ENCODE measurements at regions not wholly inside any gene's neighbourhood (a gene's known extent, or its start where the extent isn't known, plus 50 kb on each side); places are given as distances from the start of the nearest gene placed in this dataset.
A peak's percentile ranks its signal among the peaks of the same experiment; 100 is the strongest.

DNA sequence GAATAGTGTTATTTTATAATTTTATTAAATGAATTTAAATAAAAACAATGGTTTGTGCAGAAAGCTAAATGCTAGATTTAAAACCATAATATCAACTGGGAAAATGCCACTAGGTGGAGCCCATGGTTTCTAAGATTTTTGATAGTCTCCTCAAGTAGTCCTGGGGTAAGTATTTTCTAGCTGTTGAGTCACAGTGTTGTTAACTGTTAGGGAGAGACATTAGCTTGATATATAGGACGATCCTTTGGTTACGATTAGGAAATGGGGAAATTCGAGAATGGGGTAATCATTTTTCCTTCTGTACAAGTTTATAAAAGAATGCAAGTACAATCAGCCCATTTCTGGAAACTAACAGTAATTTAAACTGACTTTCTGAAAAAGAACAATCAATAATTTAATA, 378.4 kb downstream of the ANKRD50 start:
- Mint-ChIP-seq H3K36me3 (no peaks in the 10 kb centered on the region), H3K9me3 (no peaks in the 10 kb centered on the region), H3K4me3 (no peak overlapping the region), H3K27me3 (ENCODE audit: low read depth) (no peaks in the 10 kb centered on the region), H3K4me1 (peaks cover 5% of the 10 kb centered on the region; the same call in 1 of the 2 replicates), H3K27ac (no peak overlapping the region)
- TF ChIP-seq ZNF671 (CRISPR knock-in tag; IDR thresholded peaks at IDR 0.05) (no peak), SMAD3 (CRISPR knock-in tag; IDR thresholded peaks at IDR 0.05; ENCODE audit: borderline replicate concordance) (no peak), NFYB (CRISPR knock-in tag; conservative IDR thresholded peaks at IDR 0.05; ENCODE audit: low read depth) (no peak), GTF2I (CRISPR knock-in tag; conservative IDR thresholded peaks at IDR 0.05) (no peak), OVOL2 (CRISPR knock-in tag; IDR thresholded peaks at IDR 0.05; ENCODE audit: borderline replicate concordance) (no peak), MXD4 (CRISPR knock-in tag; IDR thresholded peaks at IDR 0.05; ENCODE audit: borderline replicate concordance) (no peak), ZNF396 (CRISPR knock-in tag; IDR thresholded peaks at IDR 0.05; ENCODE audit: borderline replicate concordance) (no peak)
- TF ChIP-seq, protein P1, sequence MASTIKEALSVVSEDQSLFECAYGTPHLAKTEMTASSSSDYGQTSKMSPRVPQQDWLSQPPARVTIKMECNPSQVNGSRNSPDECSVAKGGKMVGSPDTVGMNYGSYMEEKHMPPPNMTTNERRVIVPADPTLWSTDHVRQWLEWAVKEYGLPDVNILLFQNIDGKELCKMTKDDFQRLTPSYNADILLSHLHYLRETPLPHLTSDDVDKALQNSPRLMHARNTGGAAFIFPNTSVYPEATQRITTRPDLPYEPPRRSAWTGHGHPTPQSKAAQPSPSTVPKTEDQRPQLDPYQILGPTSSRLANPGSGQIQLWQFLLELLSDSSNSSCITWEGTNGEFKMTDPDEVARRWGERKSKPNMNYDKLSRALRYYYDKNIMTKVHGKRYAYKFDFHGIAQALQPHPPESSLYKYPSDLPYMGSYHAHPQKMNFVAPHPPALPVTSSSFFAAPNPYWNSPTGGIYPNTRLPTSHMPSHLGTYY (CRISPR knock-in tag; IDR thresholded peaks at IDR 0.05) = no peak
- TF ChIP-seq, protein P2, sequence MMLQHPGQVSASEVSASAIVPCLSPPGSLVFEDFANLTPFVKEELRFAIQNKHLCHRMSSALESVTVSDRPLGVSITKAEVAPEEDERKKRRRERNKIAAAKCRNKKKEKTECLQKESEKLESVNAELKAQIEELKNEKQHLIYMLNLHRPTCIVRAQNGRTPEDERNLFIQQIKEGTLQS (CRISPR knock-in tag; conservative IDR thresholded peaks at IDR 0.05) = no peak
- TF ChIP-seq, protein P3, sequence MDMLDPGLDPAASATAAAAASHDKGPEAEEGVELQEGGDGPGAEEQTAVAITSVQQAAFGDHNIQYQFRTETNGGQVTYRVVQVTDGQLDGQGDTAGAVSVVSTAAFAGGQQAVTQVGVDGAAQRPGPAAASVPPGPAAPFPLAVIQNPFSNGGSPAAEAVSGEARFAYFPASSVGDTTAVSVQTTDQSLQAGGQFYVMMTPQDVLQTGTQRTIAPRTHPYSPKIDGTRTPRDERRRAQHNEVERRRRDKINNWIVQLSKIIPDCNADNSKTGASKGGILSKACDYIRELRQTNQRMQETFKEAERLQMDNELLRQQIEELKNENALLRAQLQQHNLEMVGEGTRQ (CRISPR knock-in tag; IDR thresholded peaks at IDR 0.05) = no peak
- DNase-seq (ENCODE audit: low spot score) (no peak), ATAC-seq (peak; percentile 97)
- ChIA-PET CTCF (interaction anchor here (0.6 to 2.2 kb wide), 19 partner anchors 10 to 949 kb away, joined by 3 to 17 read pairs (median 4); partner anchors contain the start of gene ANKRD50), POLR2A (interaction anchor here (1.0 kb wide), 1 partner anchor 379 kb away, joined by 3 read pairs; the partner anchor contains the start of gene ANKRD50)

DNA sequence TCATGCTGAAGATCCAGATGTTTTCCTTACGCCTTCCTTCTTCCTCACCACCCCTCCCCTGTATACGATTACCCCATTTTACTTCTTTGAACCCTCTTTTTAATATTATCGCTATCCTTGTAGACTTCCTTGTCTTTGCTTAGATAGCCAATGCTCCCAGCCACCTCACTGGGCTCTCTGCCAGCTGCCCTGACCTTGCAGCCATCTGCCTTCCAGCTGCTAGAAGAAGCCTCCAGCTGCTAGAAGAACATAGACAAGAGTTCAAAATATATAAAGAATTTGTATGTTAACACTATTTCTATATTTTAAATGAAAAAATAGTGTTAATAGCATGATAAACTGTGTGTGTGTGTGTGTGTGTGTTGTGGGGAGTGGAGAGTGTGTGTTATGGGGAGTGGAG, 374.7 kb downstream of the ANKRD50 start:
- ATAC-seq (no peak), DNase-seq (ENCODE audit: low spot score) (no peak)
- H3K27ac Mint-ChIP-seq = no peak overlapping the region
- H3K4me1 Mint-ChIP-seq = peaks cover 5% of the 10 kb centered on the region; the same call in 1 of the 2 replicates
- H3K27me3 Mint-ChIP-seq (ENCODE audit: low read depth) = no peaks in the 10 kb centered on the region
- peaks cover 11% of the 10 kb centered on the region for H3K9me3 Mint-ChIP-seq
- H3K36me3 Mint-ChIP-seq = peaks cover 11% of the 10 kb centered on the region
- CTCF ChIA-PET = no interaction called here
- H3K4me3 Mint-ChIP-seq = no peak overlapping the region
- POLR2A ChIA-PET = no interaction called here
- no peak for TF ChIP-seq ATF1 (CRISPR knock-in tag; IDR thresholded peaks at IDR 0.05)
- TF ChIP-seq, protein P4, sequence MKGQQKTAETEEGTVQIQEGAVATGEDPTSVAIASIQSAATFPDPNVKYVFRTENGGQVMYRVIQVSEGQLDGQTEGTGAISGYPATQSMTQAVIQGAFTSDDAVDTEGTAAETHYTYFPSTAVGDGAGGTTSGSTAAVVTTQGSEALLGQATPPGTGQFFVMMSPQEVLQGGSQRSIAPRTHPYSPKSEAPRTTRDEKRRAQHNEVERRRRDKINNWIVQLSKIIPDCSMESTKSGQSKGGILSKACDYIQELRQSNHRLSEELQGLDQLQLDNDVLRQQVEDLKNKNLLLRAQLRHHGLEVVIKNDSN (CRISPR knock-in tag; IDR thresholded peaks at IDR 0.05) = no peak
- no peak for TF ChIP-seq ZNF317 (CRISPR knock-in tag; IDR thresholded peaks at IDR 0.05; ENCODE audit: borderline replicate concordance, low read depth)
- no peak for TF ChIP-seq FOXP1 (CRISPR knock-in tag; IDR thresholded peaks at IDR 0.05; ENCODE audit: borderline replicate concordance)
- TF ChIP-seq, protein P5, sequence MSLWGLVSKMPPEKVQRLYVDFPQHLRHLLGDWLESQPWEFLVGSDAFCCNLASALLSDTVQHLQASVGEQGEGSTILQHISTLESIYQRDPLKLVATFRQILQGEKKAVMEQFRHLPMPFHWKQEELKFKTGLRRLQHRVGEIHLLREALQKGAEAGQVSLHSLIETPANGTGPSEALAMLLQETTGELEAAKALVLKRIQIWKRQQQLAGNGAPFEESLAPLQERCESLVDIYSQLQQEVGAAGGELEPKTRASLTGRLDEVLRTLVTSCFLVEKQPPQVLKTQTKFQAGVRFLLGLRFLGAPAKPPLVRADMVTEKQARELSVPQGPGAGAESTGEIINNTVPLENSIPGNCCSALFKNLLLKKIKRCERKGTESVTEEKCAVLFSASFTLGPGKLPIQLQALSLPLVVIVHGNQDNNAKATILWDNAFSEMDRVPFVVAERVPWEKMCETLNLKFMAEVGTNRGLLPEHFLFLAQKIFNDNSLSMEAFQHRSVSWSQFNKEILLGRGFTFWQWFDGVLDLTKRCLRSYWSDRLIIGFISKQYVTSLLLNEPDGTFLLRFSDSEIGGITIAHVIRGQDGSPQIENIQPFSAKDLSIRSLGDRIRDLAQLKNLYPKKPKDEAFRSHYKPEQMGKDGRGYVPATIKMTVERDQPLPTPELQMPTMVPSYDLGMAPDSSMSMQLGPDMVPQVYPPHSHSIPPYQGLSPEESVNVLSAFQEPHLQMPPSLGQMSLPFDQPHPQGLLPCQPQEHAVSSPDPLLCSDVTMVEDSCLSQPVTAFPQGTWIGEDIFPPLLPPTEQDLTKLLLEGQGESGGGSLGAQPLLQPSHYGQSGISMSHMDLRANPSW (CRISPR knock-in tag; conservative IDR thresholded peaks at IDR 0.05; ENCODE audit: low read depth) = no peak
- TF ChIP-seq, protein P6, sequence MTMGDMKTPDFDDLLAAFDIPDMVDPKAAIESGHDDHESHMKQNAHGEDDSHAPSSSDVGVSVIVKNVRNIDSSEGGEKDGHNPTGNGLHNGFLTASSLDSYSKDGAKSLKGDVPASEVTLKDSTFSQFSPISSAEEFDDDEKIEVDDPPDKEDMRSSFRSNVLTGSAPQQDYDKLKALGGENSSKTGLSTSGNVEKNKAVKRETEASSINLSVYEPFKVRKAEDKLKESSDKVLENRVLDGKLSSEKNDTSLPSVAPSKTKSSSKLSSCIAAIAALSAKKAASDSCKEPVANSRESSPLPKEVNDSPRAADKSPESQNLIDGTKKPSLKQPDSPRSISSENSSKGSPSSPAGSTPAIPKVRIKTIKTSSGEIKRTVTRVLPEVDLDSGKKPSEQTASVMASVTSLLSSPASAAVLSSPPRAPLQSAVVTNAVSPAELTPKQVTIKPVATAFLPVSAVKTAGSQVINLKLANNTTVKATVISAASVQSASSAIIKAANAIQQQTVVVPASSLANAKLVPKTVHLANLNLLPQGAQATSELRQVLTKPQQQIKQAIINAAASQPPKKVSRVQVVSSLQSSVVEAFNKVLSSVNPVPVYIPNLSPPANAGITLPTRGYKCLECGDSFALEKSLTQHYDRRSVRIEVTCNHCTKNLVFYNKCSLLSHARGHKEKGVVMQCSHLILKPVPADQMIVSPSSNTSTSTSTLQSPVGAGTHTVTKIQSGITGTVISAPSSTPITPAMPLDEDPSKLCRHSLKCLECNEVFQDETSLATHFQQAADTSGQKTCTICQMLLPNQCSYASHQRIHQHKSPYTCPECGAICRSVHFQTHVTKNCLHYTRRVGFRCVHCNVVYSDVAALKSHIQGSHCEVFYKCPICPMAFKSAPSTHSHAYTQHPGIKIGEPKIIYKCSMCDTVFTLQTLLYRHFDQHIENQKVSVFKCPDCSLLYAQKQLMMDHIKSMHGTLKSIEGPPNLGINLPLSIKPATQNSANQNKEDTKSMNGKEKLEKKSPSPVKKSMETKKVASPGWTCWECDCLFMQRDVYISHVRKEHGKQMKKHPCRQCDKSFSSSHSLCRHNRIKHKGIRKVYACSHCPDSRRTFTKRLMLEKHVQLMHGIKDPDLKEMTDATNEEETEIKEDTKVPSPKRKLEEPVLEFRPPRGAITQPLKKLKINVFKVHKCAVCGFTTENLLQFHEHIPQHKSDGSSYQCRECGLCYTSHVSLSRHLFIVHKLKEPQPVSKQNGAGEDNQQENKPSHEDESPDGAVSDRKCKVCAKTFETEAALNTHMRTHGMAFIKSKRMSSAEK (CRISPR knock-in tag; IDR thresholded peaks at IDR 0.05; ENCODE audit: borderline replicate concordance) = no peak
- no peak for TF ChIP-seq CREB1 (CRISPR knock-in tag; IDR thresholded peaks at IDR 0.05)
- no peak for TF ChIP-seq HMGA2 (CRISPR knock-in tag; IDR thresholded peaks at IDR 0.05)
- TF ChIP-seq IRF2 (CRISPR knock-in tag; IDR thresholded peaks at IDR 0.05; ENCODE audit: borderline replicate concordance, low read depth) = no peak
- no peak for TF ChIP-seq EMX1 (CRISPR knock-in tag; IDR thresholded peaks at IDR 0.05)
- no peak for TF ChIP-seq ZNF138 (CRISPR knock-in tag; conservative IDR thresholded peaks at IDR 0.05)
- TF ChIP-seq, protein P7, sequence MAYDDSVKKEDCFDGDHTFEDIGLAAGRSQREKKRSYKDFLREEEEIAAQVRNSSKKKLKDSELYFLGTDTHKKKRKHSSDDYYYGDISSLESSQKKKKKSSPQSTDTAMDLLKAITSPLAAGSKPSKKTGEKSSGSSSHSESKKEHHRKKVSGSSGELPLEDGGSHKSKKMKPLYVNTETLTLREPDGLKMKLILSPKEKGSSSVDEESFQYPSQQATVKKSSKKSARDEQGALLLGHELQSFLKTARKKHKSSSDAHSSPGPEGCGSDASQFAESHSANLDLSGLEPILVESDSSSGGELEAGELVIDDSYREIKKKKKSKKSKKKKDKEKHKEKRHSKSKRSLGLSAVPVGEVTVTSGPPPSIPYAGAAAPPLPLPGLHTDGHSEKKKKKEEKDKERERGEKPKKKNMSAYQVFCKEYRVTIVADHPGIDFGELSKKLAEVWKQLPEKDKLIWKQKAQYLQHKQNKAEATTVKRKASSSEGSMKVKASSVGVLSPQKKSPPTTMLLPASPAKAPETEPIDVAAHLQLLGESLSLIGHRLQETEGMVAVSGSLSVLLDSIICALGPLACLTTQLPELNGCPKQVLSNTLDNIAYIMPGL (CRISPR knock-in tag; IDR thresholded peaks at IDR 0.05) = no peak
- TF ChIP-seq, protein P8, sequence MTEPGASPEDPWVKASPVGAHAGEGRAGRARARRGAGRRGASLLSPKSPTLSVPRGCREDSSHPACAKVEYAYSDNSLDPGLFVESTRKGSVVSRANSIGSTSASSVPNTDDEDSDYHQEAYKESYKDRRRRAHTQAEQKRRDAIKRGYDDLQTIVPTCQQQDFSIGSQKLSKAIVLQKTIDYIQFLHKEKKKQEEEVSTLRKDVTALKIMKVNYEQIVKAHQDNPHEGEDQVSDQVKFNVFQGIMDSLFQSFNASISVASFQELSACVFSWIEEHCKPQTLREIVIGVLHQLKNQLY (CRISPR knock-in tag; IDR thresholded peaks at IDR 0.05) = no peak

All from WTC11 (cell line).